ENCODE measurements at regions not wholly inside any gene's neighbourhood (a gene's known extent, or its start where the extent isn't known, plus 50 kb on each side); places are given as distances from the start of the nearest gene placed in this dataset.

DNA sequence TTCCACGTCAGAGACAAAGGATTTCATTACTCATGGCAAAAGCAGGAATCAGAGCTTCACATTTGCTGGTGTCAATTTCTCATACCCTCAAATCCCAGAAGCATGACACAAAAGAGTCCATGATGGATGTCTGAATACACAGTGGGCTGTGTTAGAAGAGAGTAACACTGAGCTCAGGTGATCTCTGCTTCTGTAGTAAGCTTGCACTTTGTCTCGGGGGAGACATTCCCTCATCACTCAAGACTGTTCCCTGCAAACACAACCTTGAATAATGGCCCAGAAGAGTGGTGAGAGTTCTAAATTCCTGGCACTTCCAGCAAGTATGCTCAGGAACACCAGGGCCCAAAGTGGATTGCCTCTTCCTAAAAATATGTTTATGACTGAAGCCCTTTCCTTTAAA is 1787.2 kb upstream of the SEL1L start:
- TF ChIP-seq, protein P1, sequence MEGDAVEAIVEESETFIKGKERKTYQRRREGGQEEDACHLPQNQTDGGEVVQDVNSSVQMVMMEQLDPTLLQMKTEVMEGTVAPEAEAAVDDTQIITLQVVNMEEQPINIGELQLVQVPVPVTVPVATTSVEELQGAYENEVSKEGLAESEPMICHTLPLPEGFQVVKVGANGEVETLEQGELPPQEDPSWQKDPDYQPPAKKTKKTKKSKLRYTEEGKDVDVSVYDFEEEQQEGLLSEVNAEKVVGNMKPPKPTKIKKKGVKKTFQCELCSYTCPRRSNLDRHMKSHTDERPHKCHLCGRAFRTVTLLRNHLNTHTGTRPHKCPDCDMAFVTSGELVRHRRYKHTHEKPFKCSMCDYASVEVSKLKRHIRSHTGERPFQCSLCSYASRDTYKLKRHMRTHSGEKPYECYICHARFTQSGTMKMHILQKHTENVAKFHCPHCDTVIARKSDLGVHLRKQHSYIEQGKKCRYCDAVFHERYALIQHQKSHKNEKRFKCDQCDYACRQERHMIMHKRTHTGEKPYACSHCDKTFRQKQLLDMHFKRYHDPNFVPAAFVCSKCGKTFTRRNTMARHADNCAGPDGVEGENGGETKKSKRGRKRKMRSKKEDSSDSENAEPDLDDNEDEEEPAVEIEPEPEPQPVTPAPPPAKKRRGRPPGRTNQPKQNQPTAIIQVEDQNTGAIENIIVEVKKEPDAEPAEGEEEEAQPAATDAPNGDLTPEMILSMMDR (IDR thresholded peaks at IDR 0.05), result no peak
- no peak for TF ChIP-seq RNF2 (IDR thresholded peaks at IDR 0.05; ENCODE audit: borderline replicate concordance, low read depth)
- TF ChIP-seq, protein P2, sequence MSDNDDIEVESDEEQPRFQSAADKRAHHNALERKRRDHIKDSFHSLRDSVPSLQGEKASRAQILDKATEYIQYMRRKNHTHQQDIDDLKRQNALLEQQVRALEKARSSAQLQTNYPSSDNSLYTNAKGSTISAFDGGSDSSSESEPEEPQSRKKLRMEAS (IDR thresholded peaks at IDR 0.05), result no peak
- TF ChIP-seq, protein P3, sequence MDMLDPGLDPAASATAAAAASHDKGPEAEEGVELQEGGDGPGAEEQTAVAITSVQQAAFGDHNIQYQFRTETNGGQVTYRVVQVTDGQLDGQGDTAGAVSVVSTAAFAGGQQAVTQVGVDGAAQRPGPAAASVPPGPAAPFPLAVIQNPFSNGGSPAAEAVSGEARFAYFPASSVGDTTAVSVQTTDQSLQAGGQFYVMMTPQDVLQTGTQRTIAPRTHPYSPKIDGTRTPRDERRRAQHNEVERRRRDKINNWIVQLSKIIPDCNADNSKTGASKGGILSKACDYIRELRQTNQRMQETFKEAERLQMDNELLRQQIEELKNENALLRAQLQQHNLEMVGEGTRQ (IDR thresholded peaks at IDR 0.05), result no peak
- TF ChIP-seq POLR2A (IDR thresholded peaks at IDR 0.05; ENCODE audit: low read length), result no peak
